Stimulated activated CD4-positive, alpha-beta T cell treated with anti-CD3 and anti-CD28 coated beads, Interleukin-15, amount 100 ng/mL, for 24 hours (primary cell): ENCODE measurements at regions not wholly inside any gene's neighbourhood (a gene's known extent, or its start where the extent isn't known, plus 50 kb on each side); places are given as distances from the start of the nearest gene placed in this dataset.

Experiments
- DNase-seq: peaks from one replicate; pipeline ENCODE4 v3.0.0-alpha.2; 2020

- DNase-seq: no peak
These were observed 203.7 kb downstream of the OTOR start for GRCh38 chr20:16951876-16952275.

DNA sequence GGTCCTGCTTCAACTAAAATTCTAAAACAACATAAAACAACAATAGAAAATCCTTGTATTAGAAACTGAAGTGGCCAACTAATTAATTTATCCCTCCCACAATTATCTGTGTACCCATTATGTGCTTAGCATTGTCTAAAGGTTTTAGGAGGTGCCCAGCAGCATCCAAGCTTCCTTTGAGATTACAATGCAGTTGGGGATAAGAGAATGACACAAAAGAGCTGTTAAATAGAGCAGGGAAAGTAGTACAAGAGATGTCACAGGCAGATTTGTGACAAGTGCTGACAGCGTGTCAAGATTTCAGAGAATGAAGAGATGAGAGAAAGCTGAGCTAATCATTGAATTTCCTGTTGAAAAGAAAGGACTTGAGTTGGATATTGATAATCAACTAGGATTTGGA lies 204.8 kb downstream of the OTOR start:
- no peak for DNase-seq

- DNase-seq: no peak
These were observed 205.7 kb downstream of the OTOR start for GRCh38 chr20:16953858-16954257.

DNA sequence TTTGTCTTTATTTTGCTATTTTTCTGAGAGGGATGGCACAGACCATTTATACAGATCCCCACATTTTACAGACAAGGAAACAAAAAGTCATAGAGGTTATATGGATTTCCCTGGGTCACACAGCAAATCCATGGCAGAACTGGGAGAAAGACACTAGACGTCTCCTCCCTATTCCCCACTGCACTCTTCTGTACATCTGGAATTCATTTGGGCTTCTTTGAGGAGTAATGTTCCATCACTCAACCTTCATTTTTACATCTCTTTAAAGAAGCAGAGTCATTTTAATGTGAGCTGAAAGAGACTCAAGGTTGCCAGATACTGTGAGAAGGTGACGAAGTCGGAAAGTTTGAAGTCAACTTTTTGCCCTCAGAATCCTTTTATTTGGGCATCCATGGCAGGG lies 207.3 kb downstream of the OTOR start:
- no peak for DNase-seq

DNA sequence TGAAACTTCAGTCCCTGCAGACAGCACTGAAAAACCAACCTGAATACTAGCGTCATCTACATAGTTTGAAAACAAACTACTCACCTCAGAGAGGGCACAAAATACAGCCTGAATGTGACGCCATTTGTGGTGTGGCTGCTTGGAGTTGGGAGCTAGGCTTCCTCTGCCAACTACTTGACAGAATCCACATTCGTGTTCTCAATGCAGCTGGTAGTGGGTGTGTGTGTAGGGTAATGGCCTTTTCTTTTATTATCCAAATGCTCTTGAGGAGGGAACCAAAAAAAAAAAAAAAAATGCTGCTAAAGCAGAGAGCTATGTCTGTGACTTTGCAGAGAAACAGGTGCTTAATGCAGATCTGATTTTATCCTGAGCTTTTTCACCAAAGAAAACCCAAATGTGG lies 207.8 kb downstream of the OTOR start:
- DNase-seq: no peak

- DNase-seq: no peak
These were observed 217.2 kb downstream of the OTOR start for GRCh38 chr20:16965401-16965800.

- DNase-seq: no peak
These were observed 218.2 kb downstream of the OTOR start for GRCh38 chr20:16966276-16966880.

DNA sequence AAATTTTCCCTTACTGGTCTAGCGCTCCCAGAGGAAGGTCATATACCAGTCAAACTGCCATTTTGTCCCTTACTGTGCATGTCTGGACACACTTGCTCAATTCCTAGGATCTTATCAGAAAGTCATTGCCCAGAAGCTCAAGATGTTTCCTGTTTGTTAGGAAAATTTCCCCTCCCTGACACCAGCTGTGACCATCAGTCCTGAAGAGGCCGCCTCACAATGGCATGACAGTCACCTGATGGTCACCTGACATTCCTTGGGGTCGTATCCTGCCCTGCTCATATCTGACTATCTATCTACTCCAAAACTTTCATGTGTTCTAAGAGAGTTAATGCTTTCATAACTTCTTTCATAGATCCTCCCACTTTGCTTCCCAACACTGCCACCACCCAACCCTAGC lies 219.9 kb downstream of the OTOR start:
- DNase-seq: no peak

- no peak for DNase-seq
These were observed 222.6 kb downstream of the OTOR start for GRCh38 chr20:16970776-16971175.

GRCh38 chr20:16974080-16974854 lies 226.1 kb downstream of the OTOR start:
- no peak for DNase-seq

GRCh38 chr20:16974855-16975162 lies 226.7 kb downstream of the OTOR start:
- no peak for DNase-seq

- DNase-seq: no peak
These were observed 227.5 kb downstream of the OTOR start for GRCh38 chr20:16975682-16976081.

DNA sequence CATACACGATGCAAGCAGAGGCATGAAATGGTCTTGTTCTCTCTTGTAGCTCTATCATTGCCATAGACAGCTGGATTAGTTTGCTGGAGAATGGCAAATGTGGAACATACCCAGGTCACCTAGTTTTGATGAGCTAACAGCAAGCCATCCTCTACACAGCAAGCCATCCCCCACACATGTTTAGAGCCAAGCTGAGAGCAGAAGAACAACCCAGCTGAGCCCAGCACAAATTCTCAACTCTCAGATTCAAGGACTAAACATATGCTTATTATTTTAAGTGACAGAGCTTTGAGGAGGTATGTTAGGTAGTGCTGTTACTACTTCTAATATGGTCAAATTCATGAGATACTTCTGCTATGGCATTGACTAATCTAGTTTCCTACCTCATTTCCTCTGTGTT lies 230.3 kb downstream of the OTOR start:
- no peak for DNase-seq

DNA sequence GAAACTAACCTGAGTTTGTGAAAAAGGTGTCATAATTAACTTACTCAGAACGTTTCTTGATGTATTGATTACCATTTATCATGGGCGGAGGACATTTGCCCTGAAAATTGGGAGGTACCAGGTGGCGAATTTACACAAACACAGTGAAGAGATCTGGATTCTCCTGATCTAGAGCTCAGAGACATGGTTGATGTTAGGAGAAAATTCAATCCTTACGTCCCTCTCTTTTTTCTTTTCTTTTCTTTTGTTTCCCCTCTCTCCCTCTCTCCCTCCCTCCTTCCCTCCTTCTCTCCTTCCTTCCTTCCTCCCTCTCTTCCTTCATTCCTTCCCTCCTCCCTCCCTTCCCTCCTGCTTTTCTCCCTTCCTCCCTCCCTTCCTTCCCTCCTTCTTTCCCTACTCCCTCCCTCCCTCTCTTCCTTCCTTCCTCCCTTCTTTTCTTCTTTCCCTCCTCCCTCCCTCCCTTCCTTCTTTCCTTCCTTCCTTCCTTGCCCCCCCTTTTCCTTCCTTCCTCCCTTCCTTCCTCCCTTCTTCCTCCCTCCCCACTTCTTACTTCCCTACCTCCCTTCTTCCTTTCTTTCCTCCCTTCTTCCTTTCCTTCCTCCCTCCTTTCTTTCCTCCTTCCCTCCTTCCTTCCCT lies 234.1 kb downstream of the OTOR start:
- no peak for DNase-seq

DNA sequence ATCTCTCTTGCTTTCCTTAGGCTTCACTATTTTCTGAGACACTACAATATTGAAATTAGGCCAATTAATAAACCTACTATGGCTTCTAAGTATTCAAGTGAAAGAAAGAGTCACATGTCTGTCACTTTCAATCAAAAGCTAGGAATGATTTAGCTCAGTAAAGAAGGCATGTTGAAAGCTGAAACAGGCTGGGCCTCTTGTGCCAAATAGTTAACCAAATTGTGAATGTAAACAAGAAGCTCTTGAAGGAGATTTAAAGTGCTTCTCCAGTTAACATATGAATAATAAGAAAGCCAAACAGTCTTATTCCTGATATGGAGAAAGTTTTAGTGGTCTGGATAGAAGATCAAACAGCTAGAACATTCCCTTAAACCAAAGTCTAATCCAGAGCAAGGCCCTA lies 236.3 kb downstream of the OTOR start:
- DNase-seq: no peak

- no peak for DNase-seq
These were observed 223.5 kb upstream of the PCSK2 start for GRCh38 chr20:17003170-17003870.

- no peak for DNase-seq
These were observed 216.7 kb upstream of the PCSK2 start for GRCh38 chr20:17010181-17010580.

- DNase-seq: no peak
These were observed 214.2 kb upstream of the PCSK2 start for GRCh38 chr20:17012546-17013226.

DNA sequence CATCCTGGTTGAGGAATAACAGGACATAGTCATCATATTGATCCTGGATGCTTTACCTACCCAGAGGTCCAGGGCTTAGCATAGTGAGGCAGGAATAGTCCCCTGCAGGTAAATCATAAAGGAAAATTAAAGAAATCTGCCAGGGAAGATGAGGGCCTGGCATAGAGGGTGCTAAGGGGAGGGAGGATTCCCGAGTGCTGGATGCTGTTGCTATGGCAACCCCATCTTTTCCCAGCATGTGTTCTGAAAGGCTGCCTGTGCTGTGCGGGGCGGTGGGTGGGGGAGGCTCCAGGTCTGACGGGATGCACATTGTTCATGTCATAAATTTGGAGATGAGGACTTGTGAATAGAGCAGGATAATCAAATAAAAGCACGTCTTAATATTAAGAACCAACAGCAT lies 212.6 kb upstream of the PCSK2 start:
- DNase-seq: no peak

DNA sequence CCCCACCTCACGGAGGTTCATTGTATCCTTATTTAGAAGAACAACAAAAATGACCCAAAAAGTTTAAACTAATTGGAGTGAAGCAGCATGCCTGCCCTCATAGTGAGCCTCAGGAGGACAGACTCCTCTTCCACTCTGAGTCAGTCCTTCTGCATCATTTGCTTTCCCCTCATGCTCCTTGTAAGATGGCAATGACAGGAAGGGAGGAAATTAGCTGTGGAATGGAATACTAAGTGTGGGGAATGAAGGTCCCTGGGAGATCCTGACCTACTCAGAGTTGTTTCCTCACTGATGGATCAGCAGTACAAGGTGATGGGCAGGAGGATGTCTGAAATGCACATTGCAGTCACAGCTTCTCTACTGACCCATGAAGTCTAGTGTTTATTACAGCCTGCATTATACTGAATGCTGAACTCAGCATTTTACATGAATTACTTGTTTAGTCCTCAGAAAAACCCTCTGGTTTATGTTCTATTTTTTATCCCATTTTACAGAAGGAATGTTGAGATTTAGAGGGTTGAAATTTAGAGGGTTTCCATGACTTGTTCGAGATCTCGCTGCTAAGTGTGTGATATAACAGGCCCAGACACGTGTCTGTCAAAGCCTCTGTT lies 212.0 kb upstream of the PCSK2 start:
- DNase-seq: no peak

GRCh38 chr20:17017232-17017631 lies 209.6 kb upstream of the PCSK2 start:
- no peak for DNase-seq

DNA sequence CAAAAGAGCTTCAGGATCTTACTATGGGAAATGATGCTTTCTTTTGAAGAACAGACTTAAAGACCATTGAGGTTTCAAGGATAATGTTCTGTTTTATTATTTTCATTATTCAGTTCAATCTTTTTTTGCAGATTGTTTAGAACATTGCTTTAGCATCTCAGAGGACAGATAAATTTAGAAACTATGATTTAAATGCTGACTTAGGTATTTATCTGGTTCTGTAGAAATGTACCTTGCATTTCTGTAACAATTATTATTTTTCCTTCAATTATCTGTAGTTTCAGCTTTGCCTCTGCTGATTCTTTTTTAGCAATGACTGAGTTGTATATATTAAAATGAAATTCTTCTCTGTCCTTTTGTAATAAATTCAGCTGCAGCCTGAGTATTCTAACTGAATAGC lies 205.4 kb upstream of the PCSK2 start:
- no peak for DNase-seq

DNA sequence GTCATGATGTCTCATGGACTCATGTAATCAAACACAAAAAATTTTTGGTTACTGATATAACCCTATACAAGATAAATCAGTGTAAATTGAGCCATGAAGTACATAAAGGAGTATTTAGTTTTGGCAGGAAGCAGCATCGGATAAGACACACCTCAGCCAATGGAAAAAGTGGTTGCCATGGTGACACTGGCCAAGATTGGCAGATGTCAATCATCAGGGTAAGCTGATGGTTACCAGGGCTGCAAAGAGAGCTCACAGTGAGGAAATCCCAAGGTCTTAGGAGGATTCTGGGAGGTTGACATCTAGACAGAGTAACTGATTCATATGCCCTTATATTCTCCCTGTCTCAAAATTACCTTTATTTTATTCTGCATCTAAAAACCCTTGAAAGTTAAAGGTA lies 203.8 kb upstream of the PCSK2 start:
- DNase-seq: no peak
